ENCODE measurements at regions not wholly inside any gene's neighbourhood (a gene's known extent, or its start where the extent isn't known, plus 50 kb on each side); places are given as distances from the start of the nearest gene placed in this dataset.

DNA sequence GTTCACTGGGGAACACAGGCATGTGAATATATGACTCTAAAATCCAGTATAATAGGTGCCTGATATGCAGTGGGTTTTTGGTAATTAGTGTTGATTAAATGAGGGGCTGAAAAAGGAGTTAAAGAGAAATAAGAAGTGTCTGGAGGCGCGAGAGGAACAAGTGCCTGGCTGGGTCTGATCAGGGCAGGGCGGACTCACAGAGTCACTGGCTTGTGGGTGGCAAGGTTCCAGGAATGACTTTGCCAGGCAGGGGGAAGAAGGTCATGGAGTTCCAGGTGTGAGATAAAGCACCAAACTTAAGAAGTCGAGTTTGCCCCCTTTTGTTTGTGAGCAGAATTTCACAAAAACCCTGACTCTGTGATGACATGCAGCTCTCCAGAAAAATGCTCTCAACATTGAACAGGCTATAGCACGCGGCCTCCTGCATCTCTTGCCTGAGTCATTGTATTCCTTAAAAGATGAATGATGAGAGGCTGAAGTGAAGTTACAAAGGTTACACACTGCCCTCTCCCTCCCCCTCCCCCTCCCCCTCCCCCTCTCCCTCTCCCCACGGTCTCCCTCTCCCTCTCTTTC, 63.0 kb upstream of the LMCD1 start:
- no peaks in the 10 kb centered on the region for H3K9me3 ChIP-seq (replicated peaks; ENCODE audit: control insufficient read depth, insufficient read depth, low read length)
- H4K20me1 ChIP-seq (ENCODE audit: control insufficient read depth, insufficient read depth) = no peaks in the 10 kb centered on the region
- BruUV-seq (replicated peaks) = no TSS peak
- H3K4me2 ChIP-seq (ENCODE audit: control insufficient read depth, insufficient read depth) = no peak overlapping the region
- no peak overlapping the region for H3K9ac ChIP-seq (ENCODE audit: control insufficient read depth, insufficient read depth, low read length)
- no peak overlapping the region for H3K4me3 ChIP-seq
- H3K27ac ChIP-seq (ENCODE audit: control insufficient read depth, insufficient read depth) = no peak overlapping the region
- ChIA-PET SMC1A (ENCODE audit: uncharacterized antibody, unreplicated experiment) (no interaction called here), POLR2A (no interaction called here), CTCF (interaction anchor here (1.9 kb wide), 1 partner anchor 21 kb away, joined by 6 read pairs; no protein-coding TSS in a partner anchor), RAD21 (ENCODE audit: unreplicated experiment) (no interaction called here)
- in situ Hi-C loops (cut with MboI) (no loop called here), intact Hi-C loops (cut with micrococcal nuclease; ENCODE audit: unreplicated experiment) (no loop called here)
- H3K4me1 ChIP-seq (ENCODE audit: control insufficient read depth, insufficient read depth, low read length) = no peaks in the 10 kb centered on the region
- FAIRE-seq = no peak
- H3K36me3 ChIP-seq (ENCODE audit: control insufficient read depth in 2 of 2, insufficient read depth in 2 of 2, low read length in 1 of 2) = no peaks in the 10 kb centered on the region
- H3K27me3 ChIP-seq (replicated peaks in 1 of 2; ENCODE audit: control insufficient read depth in 2 of 2, insufficient read depth in 2 of 2, low read length in 1 of 2) = no peaks in the 10 kb centered on the region
- H2AFZ ChIP-seq (ENCODE audit: control insufficient read depth, low read depth, low read length) = no peak overlapping the region
- no peak for DNase-seq (ENCODE audit: low read depth, low spot score)
- TF ChIP-seq, protein P1, sequence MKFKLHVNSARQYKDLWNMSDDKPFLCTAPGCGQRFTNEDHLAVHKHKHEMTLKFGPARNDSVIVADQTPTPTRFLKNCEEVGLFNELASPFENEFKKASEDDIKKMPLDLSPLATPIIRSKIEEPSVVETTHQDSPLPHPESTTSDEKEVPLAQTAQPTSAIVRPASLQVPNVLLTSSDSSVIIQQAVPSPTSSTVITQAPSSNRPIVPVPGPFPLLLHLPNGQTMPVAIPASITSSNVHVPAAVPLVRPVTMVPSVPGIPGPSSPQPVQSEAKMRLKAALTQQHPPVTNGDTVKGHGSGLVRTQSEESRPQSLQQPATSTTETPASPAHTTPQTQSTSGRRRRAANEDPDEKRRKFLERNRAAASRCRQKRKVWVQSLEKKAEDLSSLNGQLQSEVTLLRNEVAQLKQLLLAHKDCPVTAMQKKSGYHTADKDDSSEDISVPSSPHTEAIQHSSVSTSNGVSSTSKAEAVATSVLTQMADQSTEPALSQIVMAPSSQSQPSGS (IDR thresholded peaks at IDR 0.05; ENCODE audit: low read length) = no peak
- TF ChIP-seq STAT1 (conservative IDR thresholded peaks at IDR 0.05) (no peak), CEBPB (IDR thresholded peaks at IDR 0.05; ENCODE audit: borderline replicate concordance in 1 of 2, low read depth in 2 of 2, low read length in 2 of 2) (no peak), YBX1 (IDR thresholded peaks at IDR 0.05) (no peak), SIX5 (IDR thresholded peaks at IDR 0.05; ENCODE audit: low read depth, low read length, severe bottlenecking) (no peak), STAT3 (IDR thresholded peaks at IDR 0.05; ENCODE audit: low read depth, low read length) (no peak), RCOR1 (conservative IDR thresholded peaks at IDR 0.05; ENCODE audit: low read depth, low read length) (no peak), SUZ12 (IDR thresholded peaks at IDR 0.05; ENCODE audit: unreplicated experiment) (no peak), CREB1 (IDR thresholded peaks at IDR 0.05; ENCODE audit: low read depth) (no peak), ETV6 (conservative IDR thresholded peaks at IDR 0.05 in 1 of 2, IDR thresholded peaks at IDR 0.05 in 1 of 2; ENCODE audit: borderline replicate concordance in 1 of 2, low read depth in 1 of 2) (no peak), RELA (IDR thresholded peaks at IDR 0.05; ENCODE audit: borderline replicate concordance, partially characterized antibody) (no peak)
- TF ChIP-seq, protein P2, sequence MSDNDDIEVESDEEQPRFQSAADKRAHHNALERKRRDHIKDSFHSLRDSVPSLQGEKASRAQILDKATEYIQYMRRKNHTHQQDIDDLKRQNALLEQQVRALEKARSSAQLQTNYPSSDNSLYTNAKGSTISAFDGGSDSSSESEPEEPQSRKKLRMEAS (IDR thresholded peaks at IDR 0.05; ENCODE audit: low read depth, low read length) = no peak
- TF ChIP-seq, protein P3, sequence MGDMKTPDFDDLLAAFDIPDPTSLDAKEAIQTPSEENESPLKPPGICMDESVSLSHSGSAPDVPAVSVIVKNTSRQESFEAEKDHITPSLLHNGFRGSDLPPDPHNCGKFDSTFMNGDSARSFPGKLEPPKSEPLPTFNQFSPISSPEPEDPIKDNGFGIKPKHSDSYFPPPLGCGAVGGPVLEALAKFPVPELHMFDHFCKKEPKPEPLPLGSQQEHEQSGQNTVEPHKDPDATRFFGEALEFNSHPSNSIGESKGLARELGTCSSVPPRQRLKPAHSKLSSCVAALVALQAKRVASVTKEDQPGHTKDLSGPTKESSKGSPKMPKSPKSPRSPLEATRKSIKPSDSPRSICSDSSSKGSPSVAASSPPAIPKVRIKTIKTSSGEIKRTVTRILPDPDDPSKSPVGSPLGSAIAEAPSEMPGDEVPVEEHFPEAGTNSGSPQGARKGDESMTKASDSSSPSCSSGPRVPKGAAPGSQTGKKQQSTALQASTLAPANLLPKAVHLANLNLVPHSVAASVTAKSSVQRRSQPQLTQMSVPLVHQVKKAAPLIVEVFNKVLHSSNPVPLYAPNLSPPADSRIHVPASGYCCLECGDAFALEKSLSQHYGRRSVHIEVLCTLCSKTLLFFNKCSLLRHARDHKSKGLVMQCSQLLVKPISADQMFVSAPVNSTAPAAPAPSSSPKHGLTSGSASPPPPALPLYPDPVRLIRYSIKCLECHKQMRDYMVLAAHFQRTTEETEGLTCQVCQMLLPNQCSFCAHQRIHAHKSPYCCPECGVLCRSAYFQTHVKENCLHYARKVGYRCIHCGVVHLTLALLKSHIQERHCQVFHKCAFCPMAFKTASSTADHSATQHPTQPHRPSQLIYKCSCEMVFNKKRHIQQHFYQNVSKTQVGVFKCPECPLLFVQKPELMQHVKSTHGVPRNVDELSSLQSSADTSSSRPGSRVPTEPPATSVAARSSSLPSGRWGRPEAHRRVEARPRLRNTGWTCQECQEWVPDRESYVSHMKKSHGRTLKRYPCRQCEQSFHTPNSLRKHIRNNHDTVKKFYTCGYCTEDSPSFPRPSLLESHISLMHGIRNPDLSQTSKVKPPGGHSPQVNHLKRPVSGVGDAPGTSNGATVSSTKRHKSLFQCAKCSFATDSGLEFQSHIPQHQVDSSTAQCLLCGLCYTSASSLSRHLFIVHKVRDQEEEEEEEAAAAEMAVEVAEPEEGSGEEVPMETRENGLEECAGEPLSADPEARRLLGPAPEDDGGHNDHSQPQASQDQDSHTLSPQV (IDR thresholded peaks at IDR 0.05) = no peak
- TF ChIP-seq, protein P4, sequence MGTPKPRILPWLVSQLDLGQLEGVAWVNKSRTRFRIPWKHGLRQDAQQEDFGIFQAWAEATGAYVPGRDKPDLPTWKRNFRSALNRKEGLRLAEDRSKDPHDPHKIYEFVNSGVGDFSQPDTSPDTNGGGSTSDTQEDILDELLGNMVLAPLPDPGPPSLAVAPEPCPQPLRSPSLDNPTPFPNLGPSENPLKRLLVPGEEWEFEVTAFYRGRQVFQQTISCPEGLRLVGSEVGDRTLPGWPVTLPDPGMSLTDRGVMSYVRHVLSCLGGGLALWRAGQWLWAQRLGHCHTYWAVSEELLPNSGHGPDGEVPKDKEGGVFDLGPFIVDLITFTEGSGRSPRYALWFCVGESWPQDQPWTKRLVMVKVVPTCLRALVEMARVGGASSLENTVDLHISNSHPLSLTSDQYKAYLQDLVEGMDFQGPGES (IDR thresholded peaks at IDR 0.05) = no peak
- no peaks in the 10 kb centered on the region for H3K79me2 ChIP-seq (ENCODE audit: control insufficient read depth, insufficient read depth, low read length)
- 82% methylated on average over 6 of the region's 7 CpGs for WGBS (ENCODE audit: insufficient coverage, insufficient replicate concordance, low lambda C conversion rate, missing lambda C conversion rate)
- no peak for ATAC-seq
